Stimulated activated memory B cell treated with anti-CD40 and anti-IgM and Interleukin-4, amounts not matched to agents 10 μg/mL and 1 μg/mL and 100 μg/mL, for 72 hours (primary cell): ENCODE measurements at regions not wholly inside any gene's neighbourhood (a gene's known extent, or its start where the extent isn't known, plus 50 kb on each side); places are given as distances from the start of the nearest gene placed in this dataset.

Experiments
- ATAC-seq: fragments of 150-1000 bp; cut with Tn5 transposase; 2 replicates; pipeline ENCODE4 v1.10.0; 2021
- H3K27ac Mint-ChIP-seq: one replicate; pipeline ENCODE4 v1.8.0; 2022; ENCODE audit warnings: mild to moderate bottlenecking, mixed read lengths
- H3K27me3 Mint-ChIP-seq: one replicate; pipeline ENCODE4 v1.8.0; 2022; ENCODE audit warnings: mixed read lengths
- H3K36me3 Mint-ChIP-seq: one replicate; pipeline ENCODE4 v1.8.0; 2022; ENCODE audit warnings: mixed read lengths
- H3K4me1 Mint-ChIP-seq: one replicate; pipeline ENCODE4 v1.8.0; 2022; ENCODE audit warnings: mixed read lengths
- H3K4me3 Mint-ChIP-seq: one replicate; pipeline ENCODE4 v1.8.0; 2022; ENCODE audit warnings: mild to moderate bottlenecking, moderate library complexity, mixed read lengths
- H3K9me3 Mint-ChIP-seq: one replicate; pipeline ENCODE4 v1.8.0; 2022; ENCODE audit warnings: mixed read lengths

DNA sequence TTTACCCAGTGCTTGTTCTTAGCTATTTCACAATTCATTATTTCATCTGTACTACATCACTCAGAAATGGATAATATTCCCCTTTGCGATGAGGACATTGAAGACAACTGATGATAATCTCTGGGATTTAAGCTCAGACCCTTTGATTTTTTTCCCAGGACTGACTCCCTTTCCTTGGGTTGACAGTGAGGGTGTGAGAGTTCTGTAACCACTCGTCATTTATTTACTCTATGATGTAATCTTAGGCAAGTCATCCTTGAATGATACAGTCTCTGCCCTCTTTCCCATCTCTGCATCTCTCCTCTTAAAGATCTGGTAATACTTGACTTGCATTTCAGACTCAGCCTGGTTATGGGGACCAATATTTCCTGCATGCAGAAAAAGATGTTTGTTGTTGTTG is 1041.7 kb downstream of the AGBL1 start:
- ATAC-seq: no peak
- Mint-ChIP-seq H3K4me3 (no peak overlapping the region), H3K27ac (no peak overlapping the region), H3K9me3 (peaks cover 11% of the 10 kb centered on the region), H3K36me3 (no peaks in the 10 kb centered on the region), H3K4me1 (no peaks in the 10 kb centered on the region), H3K27me3 (no peaks in the 10 kb centered on the region)

GRCh38 chr15:87120555-87120954 is 1040.9 kb downstream of the AGBL1 start:
- H3K9me3 Mint-ChIP-seq: peaks cover 8% of the 10 kb centered on the region
- no peak for ATAC-seq
- H3K4me3 Mint-ChIP-seq: no peak overlapping the region
- no peaks in the 10 kb centered on the region for H3K4me1 Mint-ChIP-seq
- H3K27ac Mint-ChIP-seq: no peak overlapping the region
- H3K36me3 Mint-ChIP-seq: no peaks in the 10 kb centered on the region
- no peaks in the 10 kb centered on the region for H3K27me3 Mint-ChIP-seq

- Mint-ChIP-seq H3K27me3 (no peaks in the 10 kb centered on the region), H3K4me3 (no peak overlapping the region)
Observed at GRCh38 chr15:87118846-87119245, 1039.2 kb downstream of the AGBL1 start.

DNA sequence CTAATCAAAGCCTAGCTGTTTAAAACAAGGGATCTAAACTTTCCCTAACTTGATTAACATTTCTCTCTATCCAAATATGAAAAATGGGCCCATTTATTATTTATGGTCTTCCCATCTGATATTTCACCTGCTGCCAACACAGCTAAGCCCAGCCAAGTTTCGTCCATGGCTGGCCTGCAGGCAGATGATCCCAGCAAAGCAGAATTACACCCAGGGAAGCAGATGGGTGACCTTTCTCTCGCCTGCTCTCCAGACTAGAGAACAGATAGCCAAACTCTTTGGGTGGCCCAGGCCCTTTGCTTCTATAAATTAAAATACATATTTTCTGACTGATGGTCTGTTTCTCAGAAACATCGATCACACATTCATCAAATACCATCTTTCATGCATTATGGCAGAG is 1038.8 kb downstream of the AGBL1 start:
- Mint-ChIP-seq H3K27me3 (no peaks in the 10 kb centered on the region), H3K9me3 (peaks cover 10% of the 10 kb centered on the region), H3K4me1 (no peaks in the 10 kb centered on the region), H3K36me3 (no peaks in the 10 kb centered on the region), H3K27ac (no peak overlapping the region), H3K4me3 (no peak overlapping the region)
- no peak for ATAC-seq

More at GRCh38 chr15:87118846-87119245, 1039.2 kb downstream of the AGBL1 start:
- H3K36me3 Mint-ChIP-seq: no peaks in the 10 kb centered on the region
- H3K9me3 Mint-ChIP-seq: peaks cover 10% of the 10 kb centered on the region
- no peaks in the 10 kb centered on the region for H3K4me1 Mint-ChIP-seq
- ATAC-seq: no peak
- no peak overlapping the region for H3K27ac Mint-ChIP-seq

GRCh38 chr15:87115795-87116194 is 1036.1 kb downstream of the AGBL1 start:
- ATAC-seq: no peak
- Mint-ChIP-seq H3K36me3 (no peaks in the 10 kb centered on the region), H3K27ac (no peak overlapping the region), H3K4me3 (no peak overlapping the region), H3K9me3 (peaks cover 4% of the 10 kb centered on the region), H3K4me1 (no peaks in the 10 kb centered on the region), H3K27me3 (no peaks in the 10 kb centered on the region)

- no peaks in the 10 kb centered on the region for H3K4me1 Mint-ChIP-seq
- H3K36me3 Mint-ChIP-seq: no peaks in the 10 kb centered on the region
- no peak for ATAC-seq
- no peaks in the 10 kb centered on the region for H3K27me3 Mint-ChIP-seq
- H3K9me3 Mint-ChIP-seq: peaks cover 15% of the 10 kb centered on the region
- H3K27ac Mint-ChIP-seq: no peak overlapping the region
- no peak overlapping the region for H3K4me3 Mint-ChIP-seq
Observed at GRCh38 chr15:87099916-87100315, 1020.2 kb downstream of the AGBL1 start.

DNA sequence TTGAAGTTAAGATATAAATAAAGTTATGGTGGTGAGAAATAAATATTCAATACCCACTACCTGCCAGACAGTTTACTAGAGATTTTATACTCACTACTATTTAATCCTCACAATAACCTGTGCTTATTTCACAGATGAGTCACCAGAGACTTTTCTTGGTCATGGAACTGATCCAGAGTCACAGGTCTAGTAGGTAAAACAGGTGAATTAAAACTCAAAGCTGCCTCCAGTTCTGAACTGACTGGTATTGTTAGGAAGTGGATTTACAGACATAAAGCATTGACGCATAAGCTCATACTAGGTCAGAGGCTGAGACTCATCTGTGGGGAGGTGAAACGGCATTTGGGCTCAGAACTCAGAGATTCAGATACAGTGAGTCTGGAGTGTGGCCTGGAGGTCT is 1009.9 kb downstream of the AGBL1 start:
- no peak for ATAC-seq
- Mint-ChIP-seq H3K27ac (no peak overlapping the region), H3K27me3 (no peaks in the 10 kb centered on the region), H3K4me1 (no peaks in the 10 kb centered on the region), H3K36me3 (no peaks in the 10 kb centered on the region), H3K4me3 (no peak overlapping the region), H3K9me3 (no peaks in the 10 kb centered on the region)

- ATAC-seq: no peak
- Mint-ChIP-seq H3K9me3 (no peaks in the 10 kb centered on the region), H3K27me3 (no peaks in the 10 kb centered on the region)
Observed at GRCh38 chr15:87083201-87083600, 1003.5 kb downstream of the AGBL1 start.

DNA sequence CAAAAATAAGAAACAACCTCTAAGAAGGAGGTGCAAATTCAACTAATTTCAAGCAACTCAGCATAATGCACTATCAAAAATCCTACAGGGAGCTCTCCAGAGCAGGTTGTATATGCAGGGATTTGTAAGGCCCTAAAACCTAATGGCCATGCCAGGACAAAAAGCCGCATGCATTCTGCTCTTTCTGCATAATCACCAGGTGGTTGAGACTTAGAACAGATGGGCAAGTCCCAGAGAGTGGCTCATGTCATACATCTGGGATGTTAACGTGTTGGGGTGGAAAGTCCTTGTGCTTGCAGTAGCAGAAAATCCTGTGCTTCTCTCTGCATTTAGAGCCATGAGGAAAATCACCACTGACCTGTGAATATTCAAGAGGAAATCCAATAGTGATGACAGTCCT is 1002.9 kb downstream of the AGBL1 start:
- ATAC-seq: no peak
- no peaks in the 10 kb centered on the region for H3K27me3 Mint-ChIP-seq
- H3K9me3 Mint-ChIP-seq: peaks cover 4% of the 10 kb centered on the region

More at GRCh38 chr15:87083201-87083600, 1003.5 kb downstream of the AGBL1 start:
- no peak overlapping the region for H3K27ac Mint-ChIP-seq
- H3K36me3 Mint-ChIP-seq: no peaks in the 10 kb centered on the region
- no peak overlapping the region for H3K4me3 Mint-ChIP-seq
- no peaks in the 10 kb centered on the region for H3K4me1 Mint-ChIP-seq

DNA sequence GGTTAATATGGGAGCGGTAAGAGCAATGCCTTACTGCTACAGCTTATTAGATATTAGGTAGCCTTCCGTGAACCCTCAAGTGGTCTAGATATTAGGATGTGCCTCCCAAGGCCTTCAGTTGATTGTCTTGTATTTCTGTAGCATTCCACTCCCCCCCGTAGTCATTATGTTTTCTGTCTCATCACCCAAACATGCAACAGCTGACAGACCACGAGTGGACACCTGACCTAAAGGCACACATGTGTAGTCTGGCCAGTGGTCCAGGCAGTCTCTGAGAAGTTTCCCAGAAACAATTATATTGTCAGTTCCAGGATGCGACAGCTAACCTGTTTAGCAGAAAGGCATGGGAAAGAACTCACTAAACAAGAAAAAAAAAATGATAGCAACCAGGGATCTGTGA is 1000.9 kb downstream of the AGBL1 start:
- no peaks in the 10 kb centered on the region for H3K36me3 Mint-ChIP-seq
- H3K27me3 Mint-ChIP-seq: no peaks in the 10 kb centered on the region
- ATAC-seq: no peak
- peaks cover 9% of the 10 kb centered on the region for H3K9me3 Mint-ChIP-seq
- no peaks in the 10 kb centered on the region for H3K4me1 Mint-ChIP-seq
- no peak overlapping the region for H3K27ac Mint-ChIP-seq
- H3K4me3 Mint-ChIP-seq: no peak overlapping the region

More for the DNA sequence above, 1002.9 kb downstream of the AGBL1 start:
- Mint-ChIP-seq H3K27ac (no peak overlapping the region), H3K4me1 (no peaks in the 10 kb centered on the region), H3K4me3 (no peak overlapping the region), H3K36me3 (no peaks in the 10 kb centered on the region)
